ENCODE measurements at regions not wholly inside any gene's neighbourhood (a gene's known extent, or its start where the extent isn't known, plus 50 kb on each side); places are given as distances from the start of the nearest gene placed in this dataset.

DNA sequence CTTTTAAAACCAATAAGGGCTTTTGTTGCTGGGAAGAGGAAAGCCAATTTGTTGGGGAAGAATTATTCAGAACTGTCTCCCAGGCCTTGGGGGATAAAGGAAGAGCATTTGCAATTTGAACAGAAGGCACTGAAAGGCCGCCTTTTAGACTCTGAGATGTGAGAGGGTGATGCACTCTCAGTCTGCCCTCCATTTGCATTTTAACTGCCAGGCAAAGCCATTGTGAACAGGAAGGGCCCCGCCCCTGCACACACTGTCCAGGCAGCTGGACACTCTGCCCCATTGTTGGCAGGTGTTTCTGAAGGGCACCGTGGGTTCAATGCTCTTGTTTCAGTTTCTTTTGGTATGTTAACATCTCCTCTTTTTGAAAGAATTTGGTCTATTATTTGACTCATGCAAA, 169.5 kb upstream of the COPS8 start:
- TF ChIP-seq, protein P1, sequence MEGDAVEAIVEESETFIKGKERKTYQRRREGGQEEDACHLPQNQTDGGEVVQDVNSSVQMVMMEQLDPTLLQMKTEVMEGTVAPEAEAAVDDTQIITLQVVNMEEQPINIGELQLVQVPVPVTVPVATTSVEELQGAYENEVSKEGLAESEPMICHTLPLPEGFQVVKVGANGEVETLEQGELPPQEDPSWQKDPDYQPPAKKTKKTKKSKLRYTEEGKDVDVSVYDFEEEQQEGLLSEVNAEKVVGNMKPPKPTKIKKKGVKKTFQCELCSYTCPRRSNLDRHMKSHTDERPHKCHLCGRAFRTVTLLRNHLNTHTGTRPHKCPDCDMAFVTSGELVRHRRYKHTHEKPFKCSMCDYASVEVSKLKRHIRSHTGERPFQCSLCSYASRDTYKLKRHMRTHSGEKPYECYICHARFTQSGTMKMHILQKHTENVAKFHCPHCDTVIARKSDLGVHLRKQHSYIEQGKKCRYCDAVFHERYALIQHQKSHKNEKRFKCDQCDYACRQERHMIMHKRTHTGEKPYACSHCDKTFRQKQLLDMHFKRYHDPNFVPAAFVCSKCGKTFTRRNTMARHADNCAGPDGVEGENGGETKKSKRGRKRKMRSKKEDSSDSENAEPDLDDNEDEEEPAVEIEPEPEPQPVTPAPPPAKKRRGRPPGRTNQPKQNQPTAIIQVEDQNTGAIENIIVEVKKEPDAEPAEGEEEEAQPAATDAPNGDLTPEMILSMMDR (conservative IDR thresholded peaks at IDR 0.05) = no peak
- no peak for TF ChIP-seq EZH2 (IDR thresholded peaks at IDR 0.05; ENCODE audit: low read depth)
